Erythroblast (primary cell): ENCODE measurements at regions not wholly inside any gene's neighbourhood (a gene's known extent, or its start where the extent isn't known, plus 50 kb on each side); places are given as distances from the start of the nearest gene placed in this dataset.

Experiments used
- DNase-seq, 2 experiments: peaks; one replicate each; lab custom pipeline; 2025; lab: John Stamatoyannopoulos, UW
- GATA1 ChIP-seq: IDR thresholded peaks from 2 replicates; pipeline ENCODE4 v1.6.1; 2011; ENCODE audit warnings: low read depth, mild to moderate bottlenecking, control low read depth, low read length, moderate library complexity
- POLR2A ChIP-seq: IDR thresholded peaks from 2 replicates; pipeline ENCODE4 v1.6.1; 2011; ENCODE audit warnings: mild to moderate bottlenecking, low read length

DNA sequence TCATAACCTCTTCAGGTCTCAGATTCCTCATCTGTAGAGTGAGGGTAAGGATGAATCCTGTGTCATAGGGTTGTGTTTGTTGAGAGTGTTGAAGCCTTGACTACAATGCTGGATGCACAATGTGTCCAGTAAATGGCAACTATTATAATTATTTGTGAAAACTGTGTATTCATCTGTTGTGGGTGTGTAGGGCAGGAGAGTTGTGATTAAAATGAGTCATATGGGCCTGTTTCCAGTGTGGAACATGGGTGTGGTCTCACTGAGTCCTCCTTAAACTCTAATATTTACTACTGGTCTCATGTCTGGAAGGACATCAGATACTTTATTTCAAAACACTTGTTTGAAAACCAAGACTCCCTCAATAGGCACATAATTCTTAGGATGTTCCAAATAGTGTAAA is 208.5 kb upstream of the CASK start:
- TF ChIP-seq GATA1 (no peak), POLR2A (no peak)
- DNase-seq: no peak

DNA sequence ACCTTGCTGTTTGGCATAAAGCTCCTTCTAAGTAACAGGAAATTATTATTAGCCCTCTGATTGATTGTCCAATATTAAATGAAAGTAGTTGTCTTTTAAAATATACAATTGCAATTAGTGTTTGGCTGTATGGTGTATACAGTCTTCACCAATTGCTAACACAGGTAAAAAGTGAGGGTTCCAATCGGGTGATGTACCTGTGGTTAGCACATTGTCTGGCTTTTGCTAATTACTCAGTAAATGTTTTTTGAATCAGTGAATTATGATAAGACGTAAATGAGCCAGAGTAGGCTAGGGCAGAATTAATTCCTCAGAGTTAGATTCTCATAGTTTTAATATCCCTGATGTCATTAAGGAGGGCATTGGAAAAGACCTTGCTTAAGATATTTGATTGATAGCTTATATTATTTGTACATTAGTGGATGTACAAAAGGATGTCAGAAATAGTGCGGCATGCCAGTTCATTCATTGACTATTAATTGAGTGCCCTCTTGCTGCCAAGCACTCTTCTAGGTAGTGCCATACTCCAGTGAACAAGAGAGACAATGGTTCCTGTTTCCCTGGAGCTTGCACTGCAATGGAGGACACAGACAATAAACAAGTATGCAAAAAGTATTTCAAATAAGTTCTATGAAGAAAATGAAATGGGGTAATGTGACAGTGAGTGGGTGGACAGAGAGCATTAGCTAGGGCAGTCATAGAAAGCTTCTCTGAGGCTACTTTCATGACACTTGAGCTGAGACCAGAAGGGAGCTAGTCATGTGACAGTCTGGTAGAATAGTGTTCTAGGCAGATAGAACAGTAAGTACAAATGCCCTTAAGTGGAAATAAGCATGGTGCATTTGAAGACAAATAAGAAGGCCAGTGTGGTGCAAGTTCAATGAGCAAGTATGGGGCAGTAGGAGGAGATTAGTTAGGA is 205.9 kb upstream of the CASK start:
- no peak for DNase-seq
- no peak for TF ChIP-seq GATA1
- TF ChIP-seq POLR2A: no peak

GRCh38 chrX:42128587-42128986 is 205.2 kb upstream of the CASK start:
- TF ChIP-seq GATA1 (no peak), POLR2A (no peak)
- no peak for DNase-seq

DNA sequence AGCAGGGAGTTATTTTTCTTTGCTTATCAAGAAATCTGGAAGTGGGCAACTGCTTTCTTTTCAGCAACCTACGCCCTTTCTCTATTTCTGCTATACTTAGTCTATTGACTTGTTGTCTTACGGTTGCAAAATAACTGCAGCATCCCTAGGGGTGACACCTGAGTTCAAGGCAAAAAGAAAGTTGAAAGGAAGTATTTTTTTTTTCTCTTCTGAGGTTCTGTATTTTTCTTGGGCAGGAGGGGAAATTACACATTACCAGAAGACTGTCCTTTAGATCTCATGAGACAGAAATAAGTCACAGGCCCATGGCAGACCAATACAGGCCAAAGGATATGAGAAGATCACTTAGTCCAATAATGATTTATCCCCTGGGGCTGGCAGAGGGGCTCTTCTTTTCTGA is 204.7 kb upstream of the CASK start:
- no peak for DNase-seq
- TF ChIP-seq POLR2A: no peak
- no peak for TF ChIP-seq GATA1

DNA sequence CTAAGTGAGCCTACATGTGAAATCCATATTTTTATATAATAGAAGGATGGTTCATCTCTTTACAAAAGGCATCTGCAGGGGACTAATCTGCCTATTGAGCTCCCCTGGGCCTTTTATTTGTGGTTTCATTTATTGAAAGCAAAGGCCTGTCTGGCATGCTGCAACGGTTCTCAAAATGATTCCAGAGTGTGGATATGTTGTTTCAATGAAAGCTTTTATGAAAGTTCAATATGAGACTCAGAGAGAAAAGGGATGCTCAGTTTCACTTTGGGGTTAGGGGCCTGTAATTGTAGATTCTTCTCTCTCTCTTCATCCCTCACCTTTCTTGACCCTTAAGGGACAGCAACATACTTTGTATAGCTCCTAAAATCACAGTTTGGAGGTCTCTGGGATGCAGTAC is 204.2 kb upstream of the CASK start:
- TF ChIP-seq GATA1 (no peak), POLR2A (no peak)
- DNase-seq: no peak

GRCh38 chrX:42123369-42123768 is 200.0 kb upstream of the CASK start:
- TF ChIP-seq POLR2A (no peak), GATA1 (no peak)
- no peak for DNase-seq

GRCh38 chrX:42119076-42119475 is 195.7 kb upstream of the CASK start:
- no peak for DNase-seq
- TF ChIP-seq GATA1 (no peak), POLR2A (no peak)

GRCh38 chrX:42117318-42117717 is 194.0 kb upstream of the CASK start:
- TF ChIP-seq GATA1: no peak
- TF ChIP-seq POLR2A: no peak
- no peak for DNase-seq

GRCh38 chrX:42109428-42109827 is 186.1 kb upstream of the CASK start:
- TF ChIP-seq POLR2A (no peak), GATA1 (no peak)

DNA sequence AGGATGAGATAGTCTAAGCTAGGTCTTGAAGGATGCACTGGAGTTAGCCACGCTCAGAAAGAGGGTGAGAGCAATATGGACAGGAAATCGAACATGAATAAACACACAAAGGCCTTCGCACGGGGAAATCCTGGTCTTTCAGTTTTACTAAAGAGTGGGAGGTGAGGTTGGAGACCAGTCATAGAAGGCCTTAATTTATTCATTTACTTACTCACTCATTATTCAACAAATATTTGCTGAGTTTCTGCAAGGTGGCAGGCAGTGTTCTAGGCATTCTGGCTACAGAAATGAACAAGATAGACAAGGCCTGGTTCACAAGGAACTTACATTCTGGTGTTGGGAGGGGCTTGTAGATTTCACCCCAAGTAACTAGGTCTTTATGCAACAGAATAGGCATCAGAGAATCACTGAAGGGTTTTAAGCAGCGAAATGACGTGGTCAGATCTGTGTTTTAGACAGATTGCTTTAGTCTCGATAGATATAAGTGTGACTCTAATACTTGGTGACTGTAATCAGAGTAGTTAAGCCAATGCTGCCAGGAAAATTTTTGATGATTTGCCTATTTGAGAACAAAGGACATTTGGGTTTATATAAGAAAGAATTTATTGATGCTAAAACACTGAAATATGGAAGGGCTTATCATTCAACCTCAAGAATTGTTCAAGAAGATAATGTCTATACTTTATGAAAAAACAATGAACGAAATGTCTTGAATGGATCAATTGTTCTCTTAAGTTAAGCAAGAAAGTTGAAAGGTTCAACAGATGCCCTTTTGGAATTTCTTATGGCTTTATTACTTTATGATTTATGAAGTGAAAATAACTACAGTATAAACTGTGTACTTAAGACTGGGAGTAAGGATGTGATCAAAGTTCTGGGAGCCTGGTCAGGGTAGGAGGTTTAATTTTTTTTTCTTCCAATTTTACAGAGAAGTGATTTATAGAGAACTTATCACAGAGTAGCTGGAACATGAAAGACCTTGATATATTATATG is 184.4 kb upstream of the CASK start:
- TF ChIP-seq GATA1 (no peak), POLR2A (no peak)
- no peak for DNase-seq

More at GRCh38 chrX:42109428-42109827, 186.1 kb upstream of the CASK start:
- DNase-seq: no peak

GRCh38 chrX:42106556-42106955 is 183.2 kb upstream of the CASK start:
- TF ChIP-seq GATA1 (no peak), POLR2A (no peak)
- no peak for DNase-seq

DNA sequence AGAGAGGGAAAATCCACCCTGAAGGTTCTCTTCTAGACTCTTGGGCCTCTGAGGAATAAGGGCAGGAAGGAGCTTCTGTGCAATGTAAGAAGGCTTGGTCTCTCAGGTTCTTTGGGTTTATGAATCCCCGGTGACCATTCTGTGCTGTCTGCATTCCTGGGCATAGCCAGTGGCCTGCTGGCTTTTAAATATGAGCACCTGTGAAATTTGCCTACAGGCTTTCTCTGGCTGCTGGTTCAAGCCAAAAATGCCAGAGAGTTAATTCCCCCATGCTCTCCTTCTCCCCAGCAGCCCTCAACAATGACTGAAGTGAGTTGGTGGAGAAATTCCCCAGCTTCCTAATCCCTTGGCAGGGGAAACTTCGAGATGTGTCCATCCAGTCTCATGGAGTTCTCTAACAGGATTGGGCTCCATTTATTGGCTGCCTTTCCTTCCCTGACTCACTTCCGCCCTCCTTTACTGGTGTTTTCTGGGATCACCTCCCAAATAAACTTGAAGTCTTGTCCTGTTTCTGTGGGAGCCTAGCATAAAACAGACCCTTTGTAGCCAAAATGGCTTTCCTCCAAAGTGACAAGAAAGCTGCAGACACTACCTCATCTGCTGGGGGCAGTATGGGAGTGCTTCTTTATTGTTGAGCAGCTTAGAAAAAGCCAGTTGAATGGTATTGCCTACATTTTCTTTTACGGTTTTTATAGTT is 179.4 kb upstream of the CASK start:
- DNase-seq: no peak
- TF ChIP-seq GATA1: no peak
- no peak for TF ChIP-seq POLR2A

GRCh38 chrX:42098900-42099299 is 175.5 kb upstream of the CASK start:
- DNase-seq: no peak
- no peak for TF ChIP-seq GATA1
- TF ChIP-seq POLR2A: no peak

DNA sequence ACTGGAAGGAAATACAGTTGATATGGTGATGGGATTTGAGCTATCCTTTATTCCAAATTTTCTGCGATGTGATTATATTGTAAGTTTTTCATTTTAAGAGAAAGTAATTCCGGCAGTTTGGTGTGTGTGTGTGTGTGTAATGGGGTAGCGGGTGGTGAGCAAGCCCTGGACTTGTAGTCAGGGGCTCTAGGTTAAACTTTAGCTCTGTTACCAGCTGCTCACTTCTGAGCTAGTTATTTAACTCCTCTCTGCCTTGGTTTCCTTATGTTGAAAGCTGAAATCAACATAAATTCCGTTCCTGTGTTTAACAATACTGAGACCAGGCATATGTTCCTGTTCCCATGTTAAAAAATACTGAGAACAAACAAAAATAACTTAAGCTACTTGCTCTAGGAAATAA is 174.1 kb upstream of the CASK start:
- no peak for DNase-seq
- TF ChIP-seq POLR2A: no peak
- no peak for TF ChIP-seq GATA1
